HEK293 (cell line): ENCODE measurements at regions not wholly inside any gene's neighbourhood (a gene's known extent, or its start where the extent isn't known, plus 50 kb on each side); places are given as distances from the start of the nearest gene placed in this dataset.

Experiments
- SCRT1 ChIP-seq: fragments of 450-650 bp; formaldehyde crosslinking; IDR thresholded peaks from 2 replicates; pipeline ENCODE4 v1.5.1; 2016; ENCODE audit warnings: missing biosample characterization, missing genetic modification characterization, borderline replicate concordance
- YY1 ChIP-seq: fragments of 450-650 bp; formaldehyde crosslinking; IDR thresholded peaks from 2 replicates; pipeline ENCODE4 v1.5.1; 2018; ENCODE audit warnings: missing biosample characterization, missing genetic modification characterization
- ZBTB11 ChIP-seq: fragments of 450-650 bp; formaldehyde crosslinking; conservative IDR thresholded peaks from 2 replicates; pipeline ENCODE4 v1.5.1; 2016; ENCODE audit warnings: low read depth, missing biosample characterization, missing genetic modification characterization

GRCh38 chr2:237170020-237170419 lies 84.3 kb downstream of the COPS8 start:
- TF ChIP-seq YY1 (tag by site-specific recombination): no peak
- no peak for TF ChIP-seq SCRT1
- TF ChIP-seq ZBTB11 (tag by site-specific recombination): no peak
